ENCODE measurements at regions not wholly inside any gene's neighbourhood (a gene's known extent, or its start where the extent isn't known, plus 50 kb on each side); places are given as distances from the start of the nearest gene placed in this dataset.

- no peak for DNase-seq (ENCODE audit: low spot score)
These were observed 77.6 kb downstream of the PCDH1 start for GRCh38 chr5:141800617-141801016.

GRCh38 chr5:141799507-141800167 is 78.6 kb downstream of the PCDH1 start:
- no peak for DNase-seq (ENCODE audit: low spot score)

GRCh38 chr5:141797425-141797824 is 80.8 kb downstream of the PCDH1 start:
- DNase-seq (ENCODE audit: low spot score) = no peak

GRCh38 chr5:141795421-141795820 is 82.8 kb downstream of the PCDH1 start:
- DNase-seq (ENCODE audit: low spot score) = no peak

- no peak for DNase-seq (ENCODE audit: low spot score)
These were observed 84.3 kb downstream of the PCDH1 start for GRCh38 chr5:141793881-141794280.

- DNase-seq (ENCODE audit: low spot score) = no peak
These were observed 84.8 kb downstream of the PCDH1 start for GRCh38 chr5:141793403-141793802.

- no peak for DNase-seq (ENCODE audit: low spot score)
These were observed 87.6 kb downstream of the PCDH1 start for GRCh38 chr5:141790630-141791029.

GRCh38 chr5:141789330-141789729 is 88.9 kb downstream of the PCDH1 start:
- no peak for DNase-seq (ENCODE audit: low spot score)

GRCh38 chr5:141788296-141788970 is 89.8 kb downstream of the PCDH1 start:
- no peak for DNase-seq (ENCODE audit: low spot score)

GRCh38 chr5:141787376-141787775 is 90.8 kb downstream of the PCDH1 start:
- no peak for DNase-seq (ENCODE audit: low spot score)

GRCh38 chr5:141786700-141787099 is 91.5 kb downstream of the PCDH1 start:
- DNase-seq (ENCODE audit: low spot score) = no peak

- no peak for DNase-seq (ENCODE audit: low spot score)
These were observed 92.5 kb downstream of the PCDH1 start for GRCh38 chr5:141785711-141786110.

- DNase-seq (ENCODE audit: low spot score) = no peak
These were observed 93.1 kb downstream of the PCDH1 start for GRCh38 chr5:141785135-141785534.

GRCh38 chr5:141784529-141784928 is 93.7 kb downstream of the PCDH1 start:
- no peak for DNase-seq (ENCODE audit: low spot score)

GRCh38 chr5:141783947-141784296 is 94.3 kb downstream of the PCDH1 start:
- DNase-seq (ENCODE audit: low spot score) = no peak

GRCh38 chr5:141783005-141783946 is 94.9 kb downstream of the PCDH1 start:
- peak; percentile 59 for DNase-seq (ENCODE audit: low spot score)

- DNase-seq (ENCODE audit: low spot score) = no peak
These were observed 96.3 kb downstream of the PCDH1 start for GRCh38 chr5:141781910-141782309.

- no peak for DNase-seq (ENCODE audit: low spot score)
These were observed 97.0 kb downstream of the PCDH1 start for GRCh38 chr5:141780952-141781781.

GRCh38 chr5:141780240-141780951 is 97.8 kb downstream of the PCDH1 start:
- no peak for DNase-seq (ENCODE audit: low spot score)

GRCh38 chr5:141779503-141779973 is 97.5 kb upstream of the ARAP3 start:
- DNase-seq (ENCODE audit: low spot score) = peak; percentile 54

- no peak for DNase-seq (ENCODE audit: low spot score)
These were observed 96.7 kb upstream of the ARAP3 start for GRCh38 chr5:141778683-141779082.
